Right lobe of liver (tissue), 4 donors: ENCODE measurements at regions not wholly inside any gene's neighbourhood (a gene's known extent, or its start where the extent isn't known, plus 50 kb on each side); places are given as distances from the start of the nearest gene placed in this dataset.

Source experiments
- CTCF ChIP-seq, 4 donors: fragments of 200-600 bp in 3 of 4; fragments of 450-650 bp in 1 of 4; IDR thresholded peaks; one replicate each; pipeline versions ENCODE4 v1.5.1 to v1.8.0; 2016 to 2022; ENCODE audit warnings: antibody characterized with exemption in 4 of 4, mild to moderate bottlenecking in 2 of 4
- POLR2A ChIP-seq: fragments of 450-650 bp; IDR thresholded peaks from one replicate; pipeline ENCODE4 v1.6.1; 2017; ENCODE audit warnings: antibody characterized with exemption, mild to moderate bottlenecking
- donor health status: DM: no; HTN: no; CAD: no.
- donor health status: DM: no; HTN: no; CAD: no.
- donor health status: DM: no; HTN: yes; CAD: no.

GRCh38 chr20:17888044-17888443, 80.5 kb downstream of the SNX5 start:
- TF ChIP-seq POLR2A = no peak
- TF ChIP-seq CTCF (IDR thresholded peaks at IDR 0.05) = no peak
